A549 (cell line): ENCODE measurements at regions not wholly inside any gene's neighbourhood (a gene's known extent, or its start where the extent isn't known, plus 50 kb on each side); places are given as distances from the start of the nearest gene placed in this dataset.
"Not testable (repeated sequence)": the region's sequence is repeated elsewhere in the genome, so short reads cannot be mapped to it uniquely, and the experiment has no call there.

ENCODE experiments used
- ESRRA ChIP-seq: fragments of 150-350 bp; IDR thresholded peaks from 2 replicates; pipeline ENCODE4 v1.6.1; 2014; ENCODE audit warnings: mild to moderate bottlenecking, low read length, borderline replicate concordance
- MYC ChIP-seq: IDR thresholded peaks from 2 replicates; pipeline ENCODE4 v1.6.1; 2012; ENCODE audit warnings: mild to moderate bottlenecking, inconsistent platforms, low read length, improper control_type of control experiment, borderline replicate concordance
- POLR2A ChIP-seq: IDR thresholded peaks from 2 replicates; pipeline ENCODE4 v1.6.1; 2012; ENCODE audit warnings: mild to moderate bottlenecking, low read length
- RAD21 ChIP-seq, 2 experiments: fragments of >200 bp in 1 of 2; sonication (Bioruptor Twin) in 1 of 2; formaldehyde crosslinking in 1 of 2; IDR thresholded peaks in 1 of 2; conservative IDR thresholded peaks in 1 of 2; 2 replicates in 1 of 2; 3 replicates in 1 of 2; pipeline ENCODE4 v1.6.1; 2012 to 2018; ENCODE audit warnings: inconsistent platforms in 1 of 2
- RFX5 ChIP-seq: fragments of 450-650 bp; IDR thresholded peaks from 2 replicates; pipeline ENCODE4 v1.7.1; 2014; ENCODE audit warnings: antibody characterized with exemption, mild to moderate bottlenecking, moderate library complexity
- TF ChIP-seq, protein P1 (sequence below): fragments of >200 bp; sonication (Bioruptor Twin); formaldehyde crosslinking; IDR thresholded peaks from 3 replicates; pipeline ENCODE4 v1.5.1; 2016

DNA sequence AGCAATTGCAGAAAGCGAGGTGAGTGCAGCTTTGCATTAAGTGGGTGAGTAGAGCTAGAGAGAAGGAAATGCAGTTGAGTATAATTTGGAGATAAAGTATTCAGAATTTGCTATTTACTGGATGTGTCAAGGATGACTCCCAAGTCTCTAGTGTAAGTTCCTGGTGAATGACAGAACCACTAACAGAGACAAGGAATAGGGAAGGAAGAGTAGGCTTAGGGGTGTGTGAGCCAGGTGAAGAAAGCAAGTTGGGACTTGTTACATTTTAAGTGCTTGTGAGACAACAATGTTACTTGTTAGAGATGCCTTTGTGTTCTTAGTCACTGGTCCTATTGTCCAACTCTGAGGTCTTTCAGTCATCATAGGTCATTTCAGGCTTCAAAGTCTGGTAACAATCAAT is 70.8 kb downstream of the TBC1D26 start:
- TF ChIP-seq, protein P1, sequence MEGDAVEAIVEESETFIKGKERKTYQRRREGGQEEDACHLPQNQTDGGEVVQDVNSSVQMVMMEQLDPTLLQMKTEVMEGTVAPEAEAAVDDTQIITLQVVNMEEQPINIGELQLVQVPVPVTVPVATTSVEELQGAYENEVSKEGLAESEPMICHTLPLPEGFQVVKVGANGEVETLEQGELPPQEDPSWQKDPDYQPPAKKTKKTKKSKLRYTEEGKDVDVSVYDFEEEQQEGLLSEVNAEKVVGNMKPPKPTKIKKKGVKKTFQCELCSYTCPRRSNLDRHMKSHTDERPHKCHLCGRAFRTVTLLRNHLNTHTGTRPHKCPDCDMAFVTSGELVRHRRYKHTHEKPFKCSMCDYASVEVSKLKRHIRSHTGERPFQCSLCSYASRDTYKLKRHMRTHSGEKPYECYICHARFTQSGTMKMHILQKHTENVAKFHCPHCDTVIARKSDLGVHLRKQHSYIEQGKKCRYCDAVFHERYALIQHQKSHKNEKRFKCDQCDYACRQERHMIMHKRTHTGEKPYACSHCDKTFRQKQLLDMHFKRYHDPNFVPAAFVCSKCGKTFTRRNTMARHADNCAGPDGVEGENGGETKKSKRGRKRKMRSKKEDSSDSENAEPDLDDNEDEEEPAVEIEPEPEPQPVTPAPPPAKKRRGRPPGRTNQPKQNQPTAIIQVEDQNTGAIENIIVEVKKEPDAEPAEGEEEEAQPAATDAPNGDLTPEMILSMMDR, result not testable (repeated sequence)
- TF ChIP-seq RAD21 (conservative IDR thresholded peaks at IDR 0.05 in 1 of 2, IDR thresholded peaks at IDR 0.05 in 1 of 2); MYC; RFX5; ESRRA; POLR2A: not testable (repeated sequence)
